H9 (cell line): ENCODE measurements at regions not wholly inside any gene's neighbourhood (a gene's known extent, or its start where the extent isn't known, plus 50 kb on each side); places are given as distances from the start of the nearest gene placed in this dataset.

Experiments used
- DNase-seq: peaks from one replicate; pipeline ENCODE4 v3.0.0-alpha.2; 2017
- H2AFZ ChIP-seq: one replicate; pipeline ENCODE4 v1.6.1; 2013; ENCODE audit warnings: mild to moderate bottlenecking, low read length, control low read depth, moderate library complexity
- H2AK5ac ChIP-seq: 2 replicates; pipeline ENCODE4 v1.6.1; 2013; ENCODE audit warnings: low read length, control low read depth, mixed read lengths; ENCODE audit not compliant: insufficient read length
- H2BK120ac ChIP-seq: one replicate; pipeline ENCODE4 v1.6.1; 2013; ENCODE audit warnings: low read depth, mild to moderate bottlenecking, low read length, control low read depth, inconsistent platforms; ENCODE audit not compliant: poor library complexity, severe bottlenecking
- H2BK12ac ChIP-seq: 2 replicates; pipeline ENCODE4 v1.6.1; 2013; ENCODE audit warnings: low read length, control low read depth, mixed read lengths, low read depth; ENCODE audit not compliant: insufficient read length
- H2BK15ac ChIP-seq: 2 replicates; pipeline ENCODE4 v1.6.1; 2013; ENCODE audit warnings: low read depth, low read length, control low read depth
- H2BK20ac ChIP-seq: one replicate; pipeline ENCODE4 v1.6.1; 2013; ENCODE audit warnings: low read depth, mild to moderate bottlenecking, low read length, control low read depth, inconsistent platforms; ENCODE audit not compliant: poor library complexity, severe bottlenecking
- H2BK5ac ChIP-seq: 2 replicates; pipeline ENCODE4 v1.6.1; 2013; ENCODE audit warnings: low read length, control low read depth, mixed read lengths; ENCODE audit not compliant: insufficient read length
- H3K14ac ChIP-seq: 2 replicates; pipeline ENCODE4 v1.6.1; 2013; ENCODE audit warnings: low read length, control low read depth; ENCODE audit not compliant: insufficient read depth
- H3K18ac ChIP-seq: 2 replicates; pipeline ENCODE4 v1.6.1; 2013; ENCODE audit warnings: low read depth, mild to moderate bottlenecking, mixed read lengths, low read length, control low read depth; ENCODE audit not compliant: insufficient read length
- H3K23ac ChIP-seq: 2 replicates; pipeline ENCODE4 v1.6.1; 2013; ENCODE audit warnings: low read length, control low read depth, mixed read lengths, low read depth; ENCODE audit not compliant: insufficient read length
- H3K23me2 ChIP-seq: 2 replicates; pipeline ENCODE4 v1.6.1; 2013; ENCODE audit warnings: low read depth, mild to moderate bottlenecking, mixed read lengths, low read length, control low read depth; ENCODE audit not compliant: insufficient read length, poor library complexity, severe bottlenecking
- H3K27ac ChIP-seq: 2 replicates; pipeline ENCODE4 v1.5.1; 2013; ENCODE audit warnings: low read length, control low read depth, mixed read lengths, low read depth; ENCODE audit not compliant: insufficient read length
- H3K27me3 ChIP-seq: 2 replicates; pipeline ENCODE4 v1.6.1; 2013; ENCODE audit warnings: low read length, control low read depth, inconsistent platforms; ENCODE audit not compliant: insufficient read depth
- H3K4ac ChIP-seq: 2 replicates; pipeline ENCODE4 v1.6.1; 2013; ENCODE audit warnings: low read depth, mild to moderate bottlenecking, control low read depth, inconsistent platforms, low read length, moderate library complexity
- H3K4me1 ChIP-seq: 2 replicates; pipeline ENCODE4 v1.6.1; 2013; ENCODE audit warnings: low read length, control low read depth, inconsistent platforms; ENCODE audit not compliant: insufficient read depth
- H3K4me2 ChIP-seq: 2 replicates; pipeline ENCODE4 v1.6.1; 2013; ENCODE audit warnings: low read length, control low read depth, mixed read lengths; ENCODE audit not compliant: insufficient read length, insufficient read depth
- H3K56ac ChIP-seq: 2 replicates; pipeline ENCODE4 v1.6.1; 2013; ENCODE audit warnings: low read depth, mild to moderate bottlenecking, mixed read lengths, low read length, control low read depth; ENCODE audit not compliant: insufficient read length
- H3K79me1 ChIP-seq: 2 replicates; pipeline ENCODE4 v1.6.1; 2013; ENCODE audit warnings: low read depth, mild to moderate bottlenecking, moderate library complexity, low read length, control low read depth, inconsistent platforms; ENCODE audit not compliant: insufficient read depth, poor library complexity, severe bottlenecking
- H3K79me2 ChIP-seq: 2 replicates; pipeline ENCODE4 v1.6.1; 2013; ENCODE audit warnings: low read length, control low read depth, inconsistent platforms; ENCODE audit not compliant: insufficient read depth
- H3K9ac ChIP-seq: 2 replicates; pipeline ENCODE4 v1.6.1; 2013; ENCODE audit warnings: low read length, control low read depth, mixed read lengths; ENCODE audit not compliant: insufficient read length; ENCODE audit errors: extremely low read depth
- H3K9me3 ChIP-seq: one replicate; pipeline ENCODE4 v1.6.1; 2013; ENCODE audit warnings: low read depth, low read length, inconsistent platforms; ENCODE audit not compliant: control insufficient read depth
- H3T11ph ChIP-seq: one replicate; pipeline ENCODE4 v1.6.1; 2013; ENCODE audit warnings: mild to moderate bottlenecking, low read length, control low read depth, inconsistent platforms
- H4K20me1 ChIP-seq: one replicate; pipeline ENCODE4 v1.6.1; 2013; ENCODE audit not compliant: control insufficient read depth, insufficient read length, insufficient read depth
- H4K5ac ChIP-seq: 2 replicates; pipeline ENCODE4 v1.6.1; 2013; ENCODE audit warnings: low read depth, mild to moderate bottlenecking, mixed read lengths, low read length, control low read depth; ENCODE audit not compliant: insufficient read length
- H4K8ac ChIP-seq: replicated peaks from 2 replicates; pipeline ENCODE4 v1.6.1; 2013; ENCODE audit warnings: low read length, control low read depth, mixed read lengths, low read depth; ENCODE audit not compliant: insufficient read length
- H4K91ac ChIP-seq: 2 replicates; pipeline ENCODE4 v1.6.1; 2013; ENCODE audit warnings: low read depth, mild to moderate bottlenecking, moderate library complexity, mixed read lengths, low read length, control low read depth; ENCODE audit not compliant: insufficient read length
- H3K27ac Mint-ChIP-seq, 3 experiments: 2 replicates in 2 of 3; 3 replicates in 1 of 3; pipeline ENCODE4 v1.8.0; 2020 to 2021; ENCODE audit warnings: mixed read lengths in 3 of 3, mild to moderate bottlenecking in 1 of 3, moderate library complexity in 1 of 3
- H3K27me3 Mint-ChIP-seq: 2 replicates; pipeline ENCODE4 v1.8.0; 2021; ENCODE audit warnings: low read depth, mild to moderate bottlenecking, moderate library complexity, mixed read lengths
- H3K36me3 Mint-ChIP-seq, 3 experiments: 2 replicates in 2 of 3; 3 replicates in 1 of 3; pipeline ENCODE4 v1.8.0; 2020 to 2021; ENCODE audit warnings: low read depth in 3 of 3, mixed read lengths in 3 of 3; ENCODE audit not compliant: insufficient read depth in 1 of 3
- H3K4me1 Mint-ChIP-seq, 2 experiments: 2 replicates each; pipeline ENCODE4 v1.8.0; 2020; ENCODE audit warnings: mixed read lengths in 2 of 2
- H3K4me3 Mint-ChIP-seq, 2 experiments: 2 replicates in 1 of 2; 3 replicates in 1 of 2; pipeline ENCODE4 v1.8.0; 2020 to 2021; ENCODE audit warnings: mild to moderate bottlenecking in 2 of 2, mixed read lengths in 2 of 2, moderate library complexity in 1 of 2
- H3K9me3 Mint-ChIP-seq, 2 experiments: 2 replicates in 1 of 2; 3 replicates in 1 of 2; pipeline ENCODE4 v1.8.0; 2020; ENCODE audit warnings: mild to moderate bottlenecking in 2 of 2, mixed read lengths in 2 of 2, moderate library complexity in 1 of 2
- TF ChIP-seq, protein P1 (sequence below): fragments of 200-600 bp; sonication (generic); conservative IDR thresholded peaks from 3 replicates; pipeline ENCODE4 v1.8.0; 2021; ENCODE audit warnings: antibody characterized with exemption, mild to moderate bottlenecking

DNA sequence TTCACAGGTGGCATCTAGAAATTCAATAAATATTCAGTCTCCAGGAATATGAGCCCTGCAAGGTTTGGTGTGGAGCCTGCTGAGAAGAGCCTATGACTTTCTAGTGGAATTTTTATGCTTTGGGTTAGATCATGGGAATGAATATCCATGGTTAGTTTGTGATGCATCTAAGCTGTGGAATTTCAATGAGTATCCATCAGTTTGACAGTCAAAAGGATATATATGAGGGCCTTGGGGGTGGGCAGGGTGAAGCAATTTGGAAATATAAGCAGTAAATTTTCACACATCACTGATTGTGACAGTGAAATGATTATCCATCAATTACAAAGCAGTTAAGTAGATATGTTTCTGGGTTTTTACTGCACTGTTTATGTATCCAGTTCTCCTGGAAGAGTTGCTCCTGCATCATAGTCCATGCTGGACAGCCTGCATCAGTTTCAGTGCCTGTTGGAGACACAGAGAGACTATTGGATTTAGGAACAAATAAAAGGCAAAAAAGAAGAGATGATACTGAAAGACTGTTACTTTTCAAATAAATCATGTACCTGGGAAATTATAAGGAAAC lies 530.8 kb downstream of the MFSD1 start:
- peaks cover 2 to 5% of the 10 kb centered on the region in 2 experiments; a peak in 2 of 5 replicates for H3K9me3 Mint-ChIP-seq
- Histone ChIP-seq H3K79me2 (no peaks in the 10 kb centered on the region), H3T11ph (no peak overlapping the region), H4K8ac (no peak overlapping the region), H2BK5ac (no peak overlapping the region), H3K18ac (no peak overlapping the region), H3K27me3 (no peaks in the 10 kb centered on the region), H3K9ac (no peak overlapping the region), H3K4me1 (no peaks in the 10 kb centered on the region), H2BK12ac (no peak overlapping the region), H4K5ac (no peak overlapping the region), H2BK20ac (no peak overlapping the region), H2BK15ac (no peak overlapping the region), H2AFZ (no peak overlapping the region), H4K20me1 (no peaks in the 10 kb centered on the region), H3K9me3 (no peaks in the 10 kb centered on the region), H3K27ac (no peak overlapping the region), H3K14ac (no peak overlapping the region), H2BK120ac (no peak overlapping the region), H3K56ac (no peak overlapping the region), H3K23ac (no peak overlapping the region), H3K79me1 (no peaks in the 10 kb centered on the region), H3K23me2 (no peaks in the 10 kb centered on the region), H4K91ac (no peak overlapping the region), H3K4me2 (no peak overlapping the region), H3K4ac (no peak overlapping the region), H2AK5ac (no peak overlapping the region)
- no peak for DNase-seq
- no peak overlapping the region for H3K4me3 Mint-ChIP-seq
- no peaks in the 10 kb centered on the region for H3K4me1 Mint-ChIP-seq
- H3K36me3 Mint-ChIP-seq = no peaks in the 10 kb centered on the region
- TF ChIP-seq, protein P1, sequence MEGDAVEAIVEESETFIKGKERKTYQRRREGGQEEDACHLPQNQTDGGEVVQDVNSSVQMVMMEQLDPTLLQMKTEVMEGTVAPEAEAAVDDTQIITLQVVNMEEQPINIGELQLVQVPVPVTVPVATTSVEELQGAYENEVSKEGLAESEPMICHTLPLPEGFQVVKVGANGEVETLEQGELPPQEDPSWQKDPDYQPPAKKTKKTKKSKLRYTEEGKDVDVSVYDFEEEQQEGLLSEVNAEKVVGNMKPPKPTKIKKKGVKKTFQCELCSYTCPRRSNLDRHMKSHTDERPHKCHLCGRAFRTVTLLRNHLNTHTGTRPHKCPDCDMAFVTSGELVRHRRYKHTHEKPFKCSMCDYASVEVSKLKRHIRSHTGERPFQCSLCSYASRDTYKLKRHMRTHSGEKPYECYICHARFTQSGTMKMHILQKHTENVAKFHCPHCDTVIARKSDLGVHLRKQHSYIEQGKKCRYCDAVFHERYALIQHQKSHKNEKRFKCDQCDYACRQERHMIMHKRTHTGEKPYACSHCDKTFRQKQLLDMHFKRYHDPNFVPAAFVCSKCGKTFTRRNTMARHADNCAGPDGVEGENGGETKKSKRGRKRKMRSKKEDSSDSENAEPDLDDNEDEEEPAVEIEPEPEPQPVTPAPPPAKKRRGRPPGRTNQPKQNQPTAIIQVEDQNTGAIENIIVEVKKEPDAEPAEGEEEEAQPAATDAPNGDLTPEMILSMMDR = no peak
- no peak overlapping the region for H3K27ac Mint-ChIP-seq
- peaks cover 3% of the 10 kb centered on the region; the same call in 1 of the 2 replicates for H3K27me3 Mint-ChIP-seq
